GM12878 (cell line): ENCODE measurements at regions not wholly inside any gene's neighbourhood (a gene's known extent, or its start where the extent isn't known, plus 50 kb on each side); places are given as distances from the start of the nearest gene placed in this dataset.

Experiments
- ATAC-seq: fragments of 200-7000 bp; cut with Tn5 transposase; 3 replicates; pipeline ENCODE4 v1.9.1; 2020; ENCODE audit warnings: mild to moderate bottlenecking, moderate library complexity
- BruUV-seq: library from RNA; stranded (reverse); fragments of 400-500 nt; replicated peaks from 2 replicates; lab custom pipeline; 2021; lab: Mats Ljungman, UMichigan
- CTCF ChIA-PET: fragments of 300-600 bp; sonication (Branson Sonifier 250); formaldehyde crosslinking; extraction: SDS; loops from one replicate; lab custom pipeline; 2021; ENCODE audit warnings: inconsistent platforms; lab: Yijun Ruan, JAX
- POLR2A ChIA-PET: fragments of 350-600 bp; formaldehyde crosslinking; extraction: SDS; loops from one replicate; lab custom pipeline; 2021; ENCODE audit warnings: inconsistent platforms; lab: Charles Lee
- RAD21 ChIA-PET: fragments of 300-600 bp; sonication (Branson Sonifier 250); formaldehyde crosslinking; loops from one replicate; lab custom pipeline; 2023; ENCODE audit warnings: antibody characterized with exemption; ENCODE audit not compliant: unreplicated experiment; lab: Charles Lee
- SMC1A ChIA-PET: fragments of 300-600 bp; sonication (Branson Sonifier 250); formaldehyde crosslinking; loops from one replicate; lab custom pipeline; 2023; ENCODE audit not compliant: unreplicated experiment, uncharacterized antibody; lab: Charles Lee
- DNase-seq: peaks from one replicate; pipeline ENCODE4 v3.0.0-alpha.2; 2011; ENCODE audit warnings: low read depth, low spot score
- FAIRE-seq: peaks from 3 replicates; lab custom pipeline; 2011; peaks lifted over from hg19 to GRCh38; lab: Jason Lieb, UNC
- H2AFZ ChIP-seq: 2 replicates; pipeline ENCODE4 v1.6.0; 2011; ENCODE audit warnings: low read depth, low read length, control low read depth; ENCODE audit not compliant: control insufficient read depth
- H3K27ac ChIP-seq: 2 replicates; pipeline ENCODE4 v1.5.1; 2011; ENCODE audit warnings: control low read depth; ENCODE audit not compliant: control insufficient read depth, insufficient read depth
- H3K27me3 ChIP-seq, 2 experiments: replicated peaks in 1 of 2; 2 replicates each; pipeline versions ENCODE4 v1.6.0 to v1.6.1; 2011; ENCODE audit warnings: low read length in 1 of 2; ENCODE audit not compliant: control insufficient read depth in 2 of 2, insufficient read depth in 2 of 2
- H3K36me3 ChIP-seq, 2 experiments: 2 replicates each; pipeline ENCODE4 v1.5.1; 2011; ENCODE audit warnings: low read length in 1 of 2; ENCODE audit not compliant: control insufficient read depth in 2 of 2, insufficient read depth in 2 of 2
- H3K4me1 ChIP-seq: 2 replicates; pipeline ENCODE4 v1.6.1; 2011; ENCODE audit warnings: mild to moderate bottlenecking, low read length, moderate library complexity, mixed read lengths; ENCODE audit not compliant: control insufficient read depth, insufficient read depth
- H3K4me2 ChIP-seq: 2 replicates; pipeline ENCODE4 v1.6.0; 2011; ENCODE audit warnings: control low read depth; ENCODE audit not compliant: control insufficient read depth, insufficient read depth
- H3K4me3 ChIP-seq: fragments of 200-600 bp; sonication (generic); 2 replicates; pipeline ENCODE4 v1.5.1; 2016
- H3K79me2 ChIP-seq: 2 replicates; pipeline ENCODE4 v1.6.0; 2011; ENCODE audit warnings: low read length; ENCODE audit not compliant: control insufficient read depth, insufficient read depth
- H3K9ac ChIP-seq: 2 replicates; pipeline ENCODE4 v1.8.0; 2011; ENCODE audit warnings: low read length, control low read depth, mixed read lengths; ENCODE audit not compliant: control insufficient read depth, insufficient read depth
- H3K9me3 ChIP-seq: replicated peaks from 3 replicates; pipeline ENCODE4 v1.5.1; 2011; ENCODE audit warnings: mild to moderate bottlenecking, low read length; ENCODE audit not compliant: control insufficient read depth, insufficient read depth
- H4K20me1 ChIP-seq: 2 replicates; pipeline ENCODE4 v1.6.0; 2011; ENCODE audit not compliant: control insufficient read depth, insufficient read depth
- ATF2 ChIP-seq: IDR thresholded peaks from 2 replicates; pipeline ENCODE4 v1.6.1; 2012; ENCODE audit warnings: low read length, inconsistent platforms
- E2F8 ChIP-seq: fragments of 450-650 bp; IDR thresholded peaks from 2 replicates; pipeline ENCODE4 v1.6.1; 2018; ENCODE audit warnings: mild to moderate bottlenecking, low read depth, moderate library complexity; ENCODE audit not compliant: partially characterized antibody
- EED ChIP-seq: sonication (generic); IDR thresholded peaks from 2 replicates; pipeline ENCODE4 v1.6.1; 2016; ENCODE audit warnings: antibody characterized with exemption, low read depth
- MAX ChIP-seq: IDR thresholded peaks from 2 replicates; pipeline ENCODE4 v1.6.1; 2012; ENCODE audit warnings: low read depth, low read length, improper control_type of control experiment
- MYC ChIP-seq: IDR thresholded peaks from 2 replicates; pipeline ENCODE4 v1.6.1; 2011; ENCODE audit warnings: mild to moderate bottlenecking, low read length, moderate library complexity, inconsistent platforms; ENCODE audit not compliant: insufficient read depth, insufficient replicate concordance, insufficient read length, severe bottlenecking
- NR2F1 ChIP-seq: fragments of 450-650 bp; conservative IDR thresholded peaks from 2 replicates; pipeline ENCODE4 v1.6.1; 2017; ENCODE audit warnings: mild to moderate bottlenecking
- PAX8 ChIP-seq: fragments of 450-650 bp; IDR thresholded peaks from 2 replicates; pipeline ENCODE4 v1.6.1; 2017; ENCODE audit warnings: mild to moderate bottlenecking, moderate library complexity
- PRDM15 ChIP-seq: fragments of 450-650 bp; formaldehyde crosslinking; IDR thresholded peaks from 2 replicates; pipeline ENCODE4 v1.4.0; 2020; ENCODE audit warnings: mild to moderate bottlenecking, moderate library complexity
- RBBP5 ChIP-seq: fragments of 200-600 bp; sonication (generic); conservative IDR thresholded peaks from 2 replicates; pipeline ENCODE4 v1.6.1; 2016
- RCOR1 ChIP-seq: conservative IDR thresholded peaks from 2 replicates; pipeline ENCODE4 v1.6.1; 2012; ENCODE audit warnings: low read depth, low read length, improper control_type of control experiment
- SIX5 ChIP-seq: IDR thresholded peaks from 2 replicates; pipeline ENCODE4 v1.6.1; 2011; ENCODE audit warnings: mild to moderate bottlenecking, low read depth, low read length, moderate library complexity; ENCODE audit not compliant: severe bottlenecking
- SPI1 ChIP-seq: IDR thresholded peaks from 2 replicates; pipeline ENCODE4 v1.6.1; 2011; ENCODE audit warnings: low read depth, mild to moderate bottlenecking, low read length, moderate library complexity, borderline replicate concordance; ENCODE audit not compliant: insufficient read depth
- TARDBP ChIP-seq: IDR thresholded peaks from 2 replicates; pipeline ENCODE4 v1.6.1; 2016; ENCODE audit warnings: borderline replicate concordance
- ZNF207 ChIP-seq: fragments of 450-650 bp; IDR thresholded peaks from 2 replicates; pipeline ENCODE4 v1.6.1; 2014; ENCODE audit warnings: antibody characterized with exemption, mild to moderate bottlenecking, borderline replicate concordance
- WGBS: methylation state at CpG from one replicate; pipeline ENCODE4 v1.1.6; 2016; ENCODE audit warnings: low lambda C conversion rate; ENCODE audit not compliant: insufficient replicate concordance, insufficient coverage; ENCODE audit errors: missing lambda C conversion rate; 5-methylcytosine and 5-hydroxymethylcytosine counted together
- in situ Hi-C: fragments of 300-500 bp; cut with MboI; formaldehyde crosslinking; loops from 9 replicates; pipeline ENCODE4 v1.14.3; 2018; ENCODE audit warnings: mixed read lengths
- intact Hi-C: fragments of 100-400 bp; cut with micrococcal nuclease; formaldehyde crosslinking; loops from one replicate; pipeline ENCODE4 v1.14.2; 2022; ENCODE audit not compliant: unreplicated experiment

DNA sequence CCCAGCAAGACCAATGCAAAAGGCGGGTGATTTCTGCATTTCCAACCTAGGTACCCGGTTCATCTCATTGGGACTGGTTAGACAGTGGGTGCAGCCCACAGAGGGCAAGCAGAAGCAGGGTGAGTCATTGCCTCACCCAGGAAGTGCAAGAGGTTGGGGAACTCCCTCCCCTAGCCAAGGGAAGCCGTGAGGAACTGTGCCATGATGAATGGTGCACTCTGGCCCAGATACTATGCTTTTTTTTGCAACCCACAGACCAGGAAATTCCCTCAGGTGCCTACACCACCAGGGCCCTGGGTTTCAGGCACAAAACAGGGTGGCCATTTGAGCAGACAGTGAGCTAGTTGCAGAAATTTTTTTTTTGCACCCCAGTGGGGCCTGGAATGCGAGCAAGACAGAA, 662.6 kb upstream of the ACVR2A start:
- ChIA-PET POLR2A (interaction anchor here (0.6 to 2.1 kb wide), 3 partner anchors 9 to 46 kb away, joined by 3 to 6 read pairs (median 5); no protein-coding TSS in a partner anchor), RAD21 (interaction anchor here (0.6 to 2.5 kb wide), 5 partner anchors 9 to 146 kb away, joined by 3 to 10 read pairs (median 6); no protein-coding TSS in a partner anchor), CTCF (interaction anchor here (0.7 to 1.3 kb wide), 5 partner anchors 9 to 384 kb away, joined by 3 to 4 read pairs (median 3); no protein-coding TSS in a partner anchor), SMC1A (interaction anchor here (0.7 to 4.2 kb wide), 6 partner anchors 11 to 171 kb away, joined by 3 to 21 read pairs (median 5); no protein-coding TSS in a partner anchor)
- peak overlapping the region; percentile 41 for H2AFZ ChIP-seq
- BruUV-seq, result no TSS peak
- intact Hi-C loops (loop anchor here (5.0 to 10.0 kb wide), 3 partner anchors 100 to 453 kb away; no protein-coding TSS in a partner anchor), in situ Hi-C loops (no loop called here)
- H4K20me1 ChIP-seq, result no peaks in the 10 kb centered on the region
- H3K4me3 ChIP-seq, result no peak overlapping the region
- DNase-seq, result peak; percentile 84
- H3K4me1 ChIP-seq, result peaks cover 16% of the 10 kb centered on the region
- no peak for FAIRE-seq
- peak; percentile 92 for ATAC-seq
- H3K27me3 ChIP-seq, result no peaks in the 10 kb centered on the region
- WGBS, result 2% methylated on average over 4 of the region's 4 CpGs
- H3K27ac ChIP-seq, result peak overlapping the region; percentile 85
- H3K9me3 ChIP-seq, result peaks cover 11% of the 10 kb centered on the region; the same call in 2 of the 3 replicates
- peak overlapping the region; percentile 44; the same call in 1 of the 2 replicates for H3K9ac ChIP-seq
- H3K4me2 ChIP-seq, result peak overlapping the region; percentile 46
- H3K79me2 ChIP-seq, result no peaks in the 10 kb centered on the region
- H3K36me3 ChIP-seq, result no peaks in the 10 kb centered on the region
- TF ChIP-seq RBBP5 (no peak), PRDM15 (CRISPR knock-in tag) (no peak), ATF2 (peak; percentile 32; the same call in 1 of the 2 replicates), SPI1 (peak; percentile 75), EED (peak; percentile 89), NR2F1 (peak; percentile 71), MYC (no peak), MAX (no peak), TARDBP (no peak), SIX5 (no peak), ZNF207 (no peak), PAX8 (no peak), E2F8 (no peak), RCOR1 (no peak)
